Daoy (cell line): ENCODE measurements at regions not wholly inside any gene's neighbourhood (a gene's known extent, or its start where the extent isn't known, plus 50 kb on each side); places are given as distances from the start of the nearest gene placed in this dataset.
"Not testable (repeated sequence)": the region's sequence is repeated elsewhere in the genome, so short reads cannot be mapped to it uniquely, and the experiment has no call there.

Experiments
- DNase-seq: peaks from one replicate; pipeline ENCODE4 v3.0.0-alpha.2; 2015; ENCODE audit warnings: low read depth

DNA sequence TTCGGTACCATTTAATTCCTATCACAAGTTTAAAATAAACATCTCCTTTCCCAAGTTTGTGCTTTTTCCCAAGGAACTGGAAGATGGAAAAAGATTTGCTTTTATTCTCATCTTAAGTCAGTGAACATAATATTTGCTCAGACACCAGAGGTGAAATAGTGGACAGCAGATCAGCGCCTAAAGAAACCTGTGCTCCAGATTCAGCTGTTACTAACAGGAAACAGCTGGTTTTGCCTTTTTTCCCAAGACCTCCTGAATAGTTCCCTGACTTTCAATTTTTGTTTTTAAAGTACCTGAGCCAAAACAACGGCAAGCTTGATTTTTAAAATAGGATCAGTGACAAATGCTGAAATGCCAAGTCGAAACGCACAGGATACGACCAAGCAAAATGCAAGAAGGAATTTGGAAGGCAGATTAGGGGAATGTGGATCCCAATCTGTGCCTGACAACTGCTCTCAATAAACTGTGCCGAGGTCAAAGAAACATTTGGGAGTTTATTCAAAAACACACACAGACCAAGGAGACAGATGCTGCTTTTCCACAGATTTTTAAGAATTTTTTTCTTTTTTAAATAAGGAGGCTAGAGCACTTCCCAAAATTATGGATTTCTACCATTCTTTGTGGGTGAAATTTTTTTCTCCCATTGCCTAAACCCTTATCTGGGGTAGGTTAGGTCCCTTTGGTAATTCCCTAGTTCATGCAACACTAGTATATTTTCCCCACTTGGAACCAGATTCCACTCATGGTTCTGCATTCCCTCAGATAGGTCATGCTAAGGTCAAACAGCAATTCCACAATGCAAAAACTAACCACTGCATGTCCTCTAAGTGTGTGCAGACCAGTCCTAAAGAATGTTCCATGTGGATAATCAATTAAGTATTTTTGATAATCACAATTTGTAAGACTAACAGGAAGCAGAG is 121.5 kb upstream of the PDE1A start:
- no peak for DNase-seq

- DNase-seq = no peak
Observed at GRCh38 chr2:182550234-182550633, 123.4 kb upstream of the PDE1A start.

GRCh38 chr2:182552232-182552631 is 125.4 kb upstream of the PDE1A start:
- not testable (repeated sequence) for DNase-seq

DNA sequence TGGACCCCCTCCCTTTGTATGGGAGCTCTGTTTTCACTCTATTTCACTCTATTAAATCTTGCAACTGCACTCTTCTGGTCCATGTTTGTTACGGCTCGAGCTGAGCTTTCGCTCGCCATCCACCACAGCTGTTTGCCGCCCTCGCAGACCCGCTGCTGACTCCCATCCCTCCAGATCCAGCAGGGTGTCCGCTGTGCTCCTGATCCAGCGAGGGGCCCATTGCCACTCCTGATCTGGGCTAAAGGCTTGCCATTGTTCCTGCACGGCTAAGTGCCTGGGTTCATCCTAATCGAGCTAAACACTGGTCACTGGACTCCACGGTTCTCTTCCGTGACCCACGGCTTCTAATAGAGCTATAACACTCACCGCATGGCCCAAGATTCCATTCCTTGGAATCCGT is 125.9 kb upstream of the PDE1A start:
- not testable (repeated sequence) for DNase-seq

DNA sequence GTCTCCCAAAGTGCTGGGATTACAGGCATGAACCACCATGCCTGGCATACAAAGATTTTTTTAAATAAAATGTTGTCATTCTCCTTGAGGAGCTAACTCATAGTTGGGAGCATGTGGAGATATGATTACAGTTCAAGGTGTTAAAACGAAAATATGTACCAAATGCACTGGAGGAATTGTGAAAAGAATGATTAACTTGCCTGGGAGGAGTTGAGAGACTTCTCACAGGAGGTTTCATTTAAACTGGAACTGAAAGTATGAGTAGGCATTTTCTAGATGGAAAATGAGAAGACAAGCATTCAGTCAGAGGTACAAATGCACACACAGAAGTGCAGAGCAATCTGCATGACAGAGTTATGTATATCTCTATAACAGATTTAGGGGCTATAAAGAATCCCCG is 126.6 kb upstream of the PDE1A start:
- DNase-seq = no peak

- DNase-seq = no peak
Observed at GRCh38 chr2:182554950-182555349, 128.1 kb upstream of the PDE1A start.

DNA sequence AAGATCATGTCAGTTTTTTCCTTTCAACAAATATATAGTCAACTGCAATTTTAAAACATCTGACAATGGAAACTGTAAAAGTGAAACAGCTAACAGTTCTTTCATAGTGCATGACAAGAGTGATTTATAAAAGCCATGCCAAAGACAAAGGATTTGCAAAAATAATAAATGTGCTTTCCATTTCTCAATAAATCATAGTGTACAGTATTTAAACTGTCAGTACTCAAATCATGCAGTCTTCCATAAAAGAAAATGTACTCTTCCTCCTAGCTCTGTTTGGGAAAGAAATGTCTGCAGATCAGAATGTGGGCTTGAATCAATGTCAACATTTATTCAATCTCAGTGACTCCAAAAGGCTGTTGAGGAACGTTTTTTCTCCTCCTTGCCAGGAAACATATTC is 131.7 kb upstream of the PDE1A start:
- no peak for DNase-seq

- no peak for DNase-seq
Observed at GRCh38 chr2:182559623-182560022, 132.8 kb upstream of the PDE1A start.

DNA sequence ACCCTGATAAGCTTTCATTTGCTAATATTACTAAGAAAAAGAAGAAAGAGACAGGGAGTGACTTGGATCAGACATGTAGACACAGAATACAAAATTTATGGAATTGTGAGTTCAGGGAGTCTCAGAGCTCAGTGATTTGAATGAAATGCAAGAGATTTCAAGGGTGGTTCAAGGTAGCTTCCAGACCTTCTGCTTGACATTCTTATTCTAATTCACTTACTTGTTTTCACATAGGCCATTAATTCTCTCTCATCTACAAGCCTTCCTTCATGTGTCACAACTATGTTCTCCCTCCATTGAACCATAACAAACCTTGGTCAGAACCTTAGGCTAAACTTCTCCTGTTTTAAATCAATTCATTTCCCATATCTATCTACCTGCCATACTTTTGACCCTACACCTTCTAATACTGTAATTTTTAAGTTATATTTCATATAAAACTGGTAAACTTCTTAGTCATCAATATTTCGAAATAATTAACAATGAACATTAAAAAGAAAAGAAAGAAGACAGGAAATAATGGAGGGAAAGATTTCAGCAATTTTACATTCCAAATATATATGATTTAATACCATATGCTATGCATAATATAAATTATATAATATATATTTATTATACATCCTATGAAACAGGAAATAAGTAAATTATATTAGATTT is 139.2 kb upstream of the PDE1A start:
- no peak for DNase-seq

DNA sequence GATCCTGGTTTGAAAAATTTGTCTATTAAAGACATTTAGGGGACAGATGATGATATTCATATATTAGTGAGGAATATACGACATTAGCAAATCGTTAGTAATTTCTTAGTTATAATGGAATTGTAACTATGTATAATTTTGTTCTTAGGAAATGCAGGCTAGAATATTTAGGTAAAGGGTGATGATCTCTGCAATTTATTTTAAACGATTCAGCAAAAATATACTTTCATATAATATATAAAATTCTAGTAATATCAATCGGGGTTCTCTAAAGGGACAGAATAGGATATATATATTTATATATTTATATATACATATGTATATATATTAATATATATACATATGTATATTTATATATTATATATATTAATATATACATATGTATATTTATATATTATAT is 142.5 kb upstream of the DNAJC10 start:
- DNase-seq = no peak

- no peak for DNase-seq
Observed at GRCh38 chr2:182577816-182578215, 138.2 kb upstream of the DNAJC10 start.

DNA sequence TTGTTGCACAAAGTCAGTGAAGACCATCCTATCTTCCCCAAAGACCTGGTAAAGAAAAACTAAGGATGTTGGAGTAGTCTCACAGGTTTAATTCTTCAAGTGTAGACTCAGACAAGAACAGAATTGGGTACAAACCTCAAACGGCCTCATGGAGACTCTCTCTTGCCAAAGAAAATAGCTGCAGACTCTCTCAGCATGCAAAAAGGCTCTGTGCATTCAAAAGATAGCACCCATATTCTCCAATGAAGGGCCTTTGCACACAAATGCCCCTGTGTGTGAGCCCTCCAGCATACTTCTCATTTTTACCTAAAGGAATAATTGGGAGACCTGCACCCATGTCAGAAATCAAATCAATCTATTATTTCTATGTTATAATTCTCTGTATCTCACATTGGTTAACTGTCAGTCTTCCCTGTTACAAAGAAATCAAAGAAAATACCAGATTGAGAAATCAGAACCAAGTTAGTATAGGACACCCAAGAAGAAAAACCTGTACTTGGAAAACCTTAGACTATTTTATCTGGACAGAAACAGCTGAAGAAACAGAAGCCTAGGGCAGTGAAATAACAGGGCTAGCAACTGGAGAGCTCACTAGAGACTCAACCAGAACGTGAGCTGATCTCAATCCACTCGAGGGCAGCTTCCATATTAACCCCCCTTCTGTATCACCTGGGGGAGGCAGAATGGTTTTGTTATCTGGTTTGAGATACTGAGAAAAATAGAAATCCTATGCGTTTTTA is 134.7 kb upstream of the DNAJC10 start:
- no peak for DNase-seq

DNA sequence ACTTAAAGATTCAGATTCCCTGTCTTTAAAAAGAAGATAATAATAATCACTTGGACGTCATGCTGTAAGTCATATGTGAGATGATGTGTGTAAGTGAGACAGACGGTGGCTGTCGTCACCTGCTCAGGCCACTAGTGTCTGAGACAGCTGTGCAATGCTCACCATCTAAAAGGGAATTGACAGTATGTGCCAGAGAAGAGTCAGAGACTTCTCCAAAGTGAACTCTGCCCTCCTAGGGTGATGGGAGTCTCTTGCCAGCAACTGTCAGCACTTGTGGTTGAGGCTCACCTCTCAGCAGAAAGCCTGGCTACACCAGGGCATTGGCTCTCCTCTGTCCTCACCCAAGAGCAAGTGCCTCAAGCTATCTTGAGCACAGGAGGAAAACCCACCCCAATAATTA is 131.6 kb upstream of the DNAJC10 start:
- DNase-seq = no peak

DNA sequence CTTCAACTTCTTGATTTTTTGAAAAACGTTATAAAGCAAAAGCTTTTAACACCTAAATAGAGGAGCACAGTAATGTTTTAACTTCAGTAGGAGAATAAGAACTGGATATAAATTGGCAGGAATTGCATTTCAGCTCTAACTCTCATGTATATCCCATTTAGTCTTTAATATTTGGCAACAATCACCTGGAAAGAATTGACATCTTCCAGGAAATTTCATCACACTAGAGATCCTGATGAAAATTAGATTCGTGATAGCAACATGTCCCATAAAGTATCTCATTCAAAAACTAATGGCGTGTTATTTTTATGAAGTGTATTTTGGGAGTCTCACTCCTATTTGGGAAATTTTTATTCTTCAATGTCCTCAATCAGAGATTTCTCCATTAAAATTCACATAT is 131.1 kb upstream of the DNAJC10 start:
- DNase-seq = no peak

DNA sequence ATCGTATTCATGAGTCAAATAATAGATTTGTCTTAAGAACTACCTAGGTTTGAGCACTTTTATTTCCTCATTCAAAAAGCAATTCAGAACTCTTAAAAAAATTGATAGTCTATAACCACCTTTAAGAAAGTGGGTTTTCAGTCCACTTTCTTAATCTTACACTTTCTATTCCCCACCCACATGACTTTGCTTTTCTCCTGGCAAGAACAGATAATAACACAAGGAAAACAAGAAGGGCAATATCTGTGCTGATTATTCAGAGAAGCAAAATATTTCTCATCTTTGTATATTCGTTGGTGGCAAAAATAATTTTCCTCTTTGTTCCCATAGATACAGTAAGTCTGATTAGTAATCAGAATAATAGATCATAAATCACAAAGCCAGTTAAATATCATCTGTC is 130.6 kb upstream of the DNAJC10 start:
- DNase-seq = no peak

DNA sequence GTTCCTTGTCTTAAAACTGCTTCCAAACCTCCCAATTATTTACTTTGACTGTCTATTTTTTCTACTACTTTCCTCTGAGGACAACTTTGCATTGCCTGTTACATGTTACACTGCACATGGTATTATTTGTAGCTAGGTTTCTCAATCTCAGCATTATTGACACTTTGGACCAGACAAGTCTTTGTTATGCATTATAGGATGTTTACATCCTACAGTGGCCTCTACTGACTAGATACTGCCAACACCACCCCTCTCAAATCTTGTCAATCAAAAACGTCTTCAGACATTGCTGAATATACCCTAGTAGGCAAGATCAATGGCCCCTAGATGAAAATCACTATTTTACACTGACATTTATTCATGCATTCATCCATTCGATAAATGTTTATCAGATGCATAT is 129.6 kb upstream of the DNAJC10 start:
- DNase-seq = no peak

DNA sequence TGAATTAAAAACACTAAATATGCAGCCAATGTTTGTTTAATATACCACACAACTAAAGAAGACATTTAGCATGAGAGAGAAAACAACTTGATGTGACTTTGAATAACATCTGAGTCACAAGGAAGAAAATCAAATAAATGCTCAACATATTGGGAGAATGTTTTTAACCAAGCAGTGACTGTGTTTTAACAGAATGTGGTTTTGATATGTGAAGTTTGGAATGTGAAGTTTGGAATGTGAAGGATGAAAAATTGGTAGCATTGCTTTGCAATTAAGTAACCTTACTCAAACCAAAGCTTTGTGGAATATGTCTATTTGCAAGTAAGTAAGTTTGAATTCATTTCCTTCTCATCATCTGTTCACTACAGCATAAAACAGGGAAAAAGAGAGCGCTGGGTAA is 128.2 kb upstream of the DNAJC10 start:
- peak; percentile 25 for DNase-seq

- no peak for DNase-seq
Observed at GRCh38 chr2:182589121-182589520, 126.9 kb upstream of the DNAJC10 start.

DNA sequence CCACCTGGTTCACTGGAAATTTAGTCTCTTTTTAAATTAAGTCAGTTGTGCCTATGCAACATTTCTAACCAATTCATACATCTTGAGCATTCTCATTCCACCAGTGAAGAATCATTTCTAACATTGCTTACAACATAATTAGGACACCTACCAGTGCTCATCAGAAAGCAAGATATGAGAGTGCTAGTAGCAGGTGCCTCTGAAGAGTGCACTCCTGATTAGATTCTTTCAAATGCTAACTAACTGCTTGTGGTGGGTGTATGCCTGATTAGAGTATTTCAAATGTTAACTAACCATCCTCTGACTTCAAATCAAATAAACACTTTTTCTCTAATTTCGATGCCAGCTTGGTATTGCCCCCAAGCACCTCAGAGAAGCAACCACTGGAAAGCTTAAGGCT is 124.3 kb upstream of the DNAJC10 start:
- DNase-seq = no peak

GRCh38 chr2:182592691-182593393 is 123.2 kb upstream of the DNAJC10 start:
- DNase-seq = no peak

DNA sequence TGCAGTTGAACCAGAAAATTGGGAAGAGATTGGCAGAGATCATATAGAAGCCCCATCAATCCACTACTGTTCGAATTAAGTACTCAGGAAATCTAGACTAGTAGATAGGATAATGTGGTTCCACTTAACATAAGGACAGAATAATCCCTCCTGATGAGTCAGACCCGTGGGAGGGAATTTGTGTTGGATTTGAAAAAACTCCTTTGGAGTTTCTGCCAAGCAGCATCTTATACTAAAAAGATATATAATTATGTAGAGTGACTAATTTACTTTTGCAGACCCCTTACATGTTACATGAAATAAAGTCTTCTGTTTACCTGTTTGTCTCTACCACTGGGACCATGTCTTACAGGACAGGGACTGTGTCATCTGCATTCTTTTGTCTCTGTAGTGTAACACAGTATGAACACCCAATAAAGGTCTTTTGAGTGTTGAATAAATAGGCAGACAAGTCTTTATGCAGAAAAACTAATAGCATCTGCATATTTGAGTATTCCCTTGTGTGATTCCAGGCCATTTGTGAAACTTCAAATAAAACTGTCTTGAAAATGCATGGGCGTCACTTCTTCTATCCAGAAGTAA is 122.6 kb upstream of the DNAJC10 start:
- peak; percentile 49 for DNase-seq

DNA sequence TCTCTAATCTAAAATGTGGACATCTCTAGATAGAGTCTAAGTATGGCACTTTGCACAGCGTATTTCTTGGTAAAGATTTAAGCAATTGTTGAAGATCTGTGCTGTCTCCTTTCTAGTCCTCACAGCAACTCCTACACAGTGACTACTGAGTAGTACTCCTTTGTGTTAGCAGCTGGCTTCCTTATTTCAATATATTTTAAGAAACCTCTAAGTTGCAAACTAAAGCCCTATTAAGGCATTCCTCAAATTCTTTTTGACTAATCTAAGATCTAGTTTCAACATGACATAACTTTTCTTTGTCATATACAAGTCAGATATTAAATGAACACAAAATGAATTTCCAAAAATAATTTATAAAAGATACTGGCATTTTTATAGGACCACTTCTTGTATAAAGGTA is 121.8 kb upstream of the DNAJC10 start:
- no peak for DNase-seq
